Sigmoid colon (tissue), 6 donors: ENCODE measurements at regions not wholly inside any gene's neighbourhood (a gene's known extent, or its start where the extent isn't known, plus 50 kb on each side); places are given as distances from the start of the nearest gene placed in this dataset.
"Not testable (repeated sequence)": the region's sequence is repeated elsewhere in the genome, so short reads cannot be mapped to it uniquely, and the experiment has no call there.

Experiments
- DNase-seq: peaks from one replicate; pipeline ENCODE4 v3.0.0-alpha.2; 2019
- H3K27ac ChIP-seq, 4 donors: fragments of 200-600 bp; sonication (generic); one replicate each; pipeline ENCODE4 v1.5.1; 2016 to 2019; ENCODE audit warnings: mild to moderate bottlenecking in 1 of 4
- H3K27me3 ChIP-seq, 3 donors: fragments of 200-600 bp; sonication (generic); one replicate each; pipeline ENCODE4 v1.5.1; 2019; ENCODE audit warnings: mild to moderate bottlenecking in 1 of 3
- H3K36me3 ChIP-seq, 4 donors: fragments of 200-600 bp; sonication (generic); one replicate each; pipeline ENCODE4 v1.5.1; 2016 to 2019
- H3K4me1 ChIP-seq, 4 donors: fragments of 200-600 bp; sonication (generic); one replicate each; pipeline ENCODE4 v1.5.1; 2017 to 2019
- H3K4me3 ChIP-seq, 4 donors: fragments of 200-600 bp; sonication (generic); one replicate each; pipeline ENCODE4 v1.5.1; 2017 to 2019; ENCODE audit warnings: mild to moderate bottlenecking in 2 of 4, moderate library complexity in 1 of 4
- H3K9me3 ChIP-seq, 4 donors: fragments of 200-600 bp in 3 of 4; sonication (generic) in 3 of 4; one replicate each; pipeline versions ENCODE4 v1.5.1 to v1.6.1; 2013 to 2019
- EP300 ChIP-seq, 4 donors: sonication (generic); formaldehyde crosslinking; IDR thresholded peaks; one replicate each; pipeline ENCODE4 v1.6.1; 2017; ENCODE audit warnings: antibody characterized with exemption in 4 of 4
- POLR2A ChIP-seq, 2 donors: fragments of 450-650 bp; IDR thresholded peaks; one replicate each; pipeline ENCODE4 v1.6.1; 2016; ENCODE audit warnings: antibody characterized with exemption in 2 of 2, mild to moderate bottlenecking in 2 of 2, moderate library complexity in 2 of 2
- POLR2AphosphoS5 ChIP-seq, 4 donors: sonication (generic); formaldehyde crosslinking; IDR thresholded peaks; one replicate each; pipeline ENCODE4 v1.6.1; 2017; ENCODE audit warnings: antibody characterized with exemption in 4 of 4
- WGBS, 2 donors: extraction: QIAGEN DNeasy Blood & Tissue Kit; methylation state at CpG; one replicate each; pipeline ENCODE4 v1.1.7; 2013; 5-methylcytosine and 5-hydroxymethylcytosine counted together
- intact Hi-C: fragments of 100-400 bp; cut with DNase I; formaldehyde crosslinking; loops from one replicate; pipeline ENCODE4 v1.15.1; 2023
- TF ChIP-seq, protein P1 (sequence below), 4 experiments: fragments of 450-650 bp in 3 of 4; fragments of 200-600 bp in 1 of 4; IDR thresholded peaks; one replicate each; pipeline ENCODE4 v1.5.1; 2016 to 2019; ENCODE audit warnings: antibody characterized with exemption in 4 of 4, mild to moderate bottlenecking in 3 of 4, moderate library complexity in 2 of 4
- donor health status: healthy with polysubstance abuse.
- donor health status: healthy.

DNA sequence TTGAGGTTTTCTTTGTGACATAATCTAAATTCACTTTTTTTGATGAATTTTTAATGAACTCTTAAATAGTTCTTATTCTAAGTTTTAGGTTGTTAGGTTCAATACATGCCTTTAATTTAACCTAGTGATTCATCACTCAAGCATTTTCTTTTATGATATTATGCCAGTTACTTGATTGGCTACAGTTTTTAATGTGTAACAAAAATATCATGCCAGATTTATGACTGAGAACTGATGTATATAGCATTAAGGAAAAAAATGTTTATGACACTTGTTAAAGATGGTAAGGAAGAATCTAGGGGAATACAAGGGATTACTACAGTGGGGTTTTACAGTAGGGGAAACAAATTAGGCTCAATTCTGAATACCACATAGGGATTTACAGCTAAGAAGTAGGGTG lies 103.1 kb downstream of the VGLL3 start:
- H3K36me3 ChIP-seq = no peaks in the 10 kb centered on the region
- intact Hi-C loops = no loop called here
- H3K27ac ChIP-seq = no peak overlapping the region
- H3K4me3 ChIP-seq = no peak overlapping the region
- DNase-seq = no peak
- peaks cover 0 to 8% (median 0%) of the 10 kb centered on the region in 4 donors for H3K4me1 ChIP-seq
- H3K9me3 ChIP-seq = no peaks in the 10 kb centered on the region
- H3K27me3 ChIP-seq = no peaks in the 10 kb centered on the region
- TF ChIP-seq POLR2AphosphoS5 (IDR thresholded peaks at IDR 0.05) (no peak), EP300 (IDR thresholded peaks at IDR 0.05) (no peak), POLR2A (IDR thresholded peaks at IDR 0.05) (no peak)
- TF ChIP-seq, protein P1, sequence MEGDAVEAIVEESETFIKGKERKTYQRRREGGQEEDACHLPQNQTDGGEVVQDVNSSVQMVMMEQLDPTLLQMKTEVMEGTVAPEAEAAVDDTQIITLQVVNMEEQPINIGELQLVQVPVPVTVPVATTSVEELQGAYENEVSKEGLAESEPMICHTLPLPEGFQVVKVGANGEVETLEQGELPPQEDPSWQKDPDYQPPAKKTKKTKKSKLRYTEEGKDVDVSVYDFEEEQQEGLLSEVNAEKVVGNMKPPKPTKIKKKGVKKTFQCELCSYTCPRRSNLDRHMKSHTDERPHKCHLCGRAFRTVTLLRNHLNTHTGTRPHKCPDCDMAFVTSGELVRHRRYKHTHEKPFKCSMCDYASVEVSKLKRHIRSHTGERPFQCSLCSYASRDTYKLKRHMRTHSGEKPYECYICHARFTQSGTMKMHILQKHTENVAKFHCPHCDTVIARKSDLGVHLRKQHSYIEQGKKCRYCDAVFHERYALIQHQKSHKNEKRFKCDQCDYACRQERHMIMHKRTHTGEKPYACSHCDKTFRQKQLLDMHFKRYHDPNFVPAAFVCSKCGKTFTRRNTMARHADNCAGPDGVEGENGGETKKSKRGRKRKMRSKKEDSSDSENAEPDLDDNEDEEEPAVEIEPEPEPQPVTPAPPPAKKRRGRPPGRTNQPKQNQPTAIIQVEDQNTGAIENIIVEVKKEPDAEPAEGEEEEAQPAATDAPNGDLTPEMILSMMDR (IDR thresholded peaks at IDR 0.05) = no peak

DNA sequence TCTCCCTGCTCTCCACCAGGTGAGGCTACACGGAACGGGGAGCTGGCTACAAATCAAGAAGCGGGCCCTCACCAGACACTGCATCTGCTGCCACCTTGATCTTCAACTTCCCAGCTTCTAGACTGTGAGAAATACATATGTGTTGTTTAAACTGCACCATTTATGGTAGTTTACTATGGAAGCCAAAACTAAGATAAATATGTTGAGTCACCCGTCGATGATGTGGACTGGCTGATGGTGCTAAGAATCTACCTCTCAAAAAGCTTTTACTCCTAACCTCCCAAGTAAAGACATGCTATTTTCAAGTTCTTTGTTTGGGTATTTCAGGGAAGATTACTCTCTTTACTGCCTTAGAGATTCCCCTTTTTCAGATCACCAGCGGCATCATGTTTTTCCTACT lies 110.9 kb downstream of the VGLL3 start:
- H3K27ac ChIP-seq = no peak overlapping the region
- H3K4me1 ChIP-seq = no peaks in the 10 kb centered on the region
- no peaks in the 10 kb centered on the region for H3K9me3 ChIP-seq
- TF ChIP-seq POLR2AphosphoS5 (IDR thresholded peaks at IDR 0.05) (no peak), POLR2A (IDR thresholded peaks at IDR 0.05) (no peak), EP300 (IDR thresholded peaks at IDR 0.05) (no peak)
- TF ChIP-seq, protein P1 (IDR thresholded peaks at IDR 0.05) = no peak
- intact Hi-C loops = no loop called here
- H3K27me3 ChIP-seq = no peaks in the 10 kb centered on the region
- H3K4me3 ChIP-seq = no peak overlapping the region
- no peaks in the 10 kb centered on the region for H3K36me3 ChIP-seq
- DNase-seq = no peak
- WGBS, 2 donors = 88 to 90% methylated on average over 6 of the region's 6 CpGs

DNA sequence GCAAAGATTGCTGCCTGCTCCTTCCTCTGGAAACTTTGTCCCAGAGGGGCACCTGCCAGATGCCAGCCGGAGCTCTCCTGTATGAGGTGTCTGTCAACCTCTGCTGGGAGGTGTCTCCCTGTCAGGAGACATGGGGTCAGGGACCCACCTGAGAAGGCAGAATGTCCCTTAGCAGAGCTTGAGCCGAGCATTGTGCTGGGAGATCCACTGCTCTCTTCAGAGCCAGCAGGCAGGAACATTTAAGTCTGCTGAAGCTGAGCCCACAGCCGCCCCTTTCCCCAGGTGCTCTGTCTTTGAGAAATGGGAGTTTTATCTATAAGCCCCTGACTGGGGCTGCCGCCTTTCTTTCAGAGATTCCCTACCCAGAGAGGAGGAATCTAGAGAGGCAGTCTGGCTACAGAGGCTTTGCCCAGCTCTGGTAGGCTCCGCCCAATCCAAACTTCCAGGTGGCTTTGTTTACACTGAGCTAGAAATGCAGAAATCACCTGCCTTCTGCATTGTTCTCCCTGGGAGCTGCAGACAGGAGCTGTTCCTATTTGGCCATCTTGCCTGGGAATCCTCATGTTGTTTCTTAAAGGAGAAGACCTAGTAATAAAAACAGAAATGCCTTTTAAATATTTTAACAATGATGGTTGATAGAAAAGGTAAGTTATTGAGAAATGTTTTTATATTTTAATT lies 114.3 kb downstream of the VGLL3 start:
- H3K4me3 ChIP-seq, H3K27ac ChIP-seq, H3K9me3 ChIP-seq, H3K4me1 ChIP-seq, DNase-seq, H3K36me3 ChIP-seq, H3K27me3 ChIP-seq, intact Hi-C loops: not testable (repeated sequence)
- 43 to 61% methylated on average over 5 of the region's 5 CpGs for WGBS, 2 donors

DNA sequence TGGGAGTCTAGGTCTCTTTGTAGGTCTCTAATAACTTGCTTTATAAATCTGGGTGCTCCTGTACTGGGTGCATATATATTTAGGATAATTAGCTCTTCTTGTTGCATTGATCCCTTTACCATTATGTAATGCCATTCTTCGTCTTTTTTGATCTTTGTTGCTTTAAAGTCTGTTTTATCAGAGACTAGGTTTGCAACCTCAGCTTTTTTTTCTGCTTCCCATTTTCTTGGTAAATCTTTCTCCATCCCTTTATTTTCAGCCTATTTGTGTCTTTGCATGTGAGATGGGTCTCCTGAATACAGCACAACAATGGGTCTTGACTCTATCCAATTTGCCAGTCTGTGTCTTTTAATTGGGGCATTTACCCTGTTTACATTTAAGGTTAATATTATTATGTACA lies 116.2 kb downstream of the VGLL3 start:
- DNase-seq, intact Hi-C loops: not testable (repeated sequence)
- 91 to 95% methylated on average over 1 of the region's 1 CpG for WGBS, 2 donors

DNA sequence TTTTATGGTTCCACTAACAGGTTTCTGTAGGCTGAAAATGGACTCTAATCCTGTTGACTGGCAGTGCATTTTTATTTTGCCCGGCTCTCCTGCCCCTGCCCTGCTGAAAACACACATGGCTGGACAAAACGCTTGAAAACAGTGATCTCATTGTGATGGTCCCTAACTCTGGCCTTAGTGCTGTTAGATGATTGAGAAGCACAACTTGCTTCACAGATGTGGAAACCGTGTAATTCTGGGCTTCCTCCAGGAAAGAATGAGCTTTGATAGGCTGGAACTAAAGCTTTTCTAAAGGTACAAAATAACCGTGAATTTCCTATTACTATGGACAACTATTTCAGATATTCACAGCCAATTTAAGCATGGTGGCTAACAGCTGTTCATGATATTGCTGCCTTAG lies 121.4 kb downstream of the VGLL3 start:
- Histone ChIP-seq H3K9me3 (no peaks in the 10 kb centered on the region), H3K27me3 (no peaks in the 10 kb centered on the region), H3K4me1 (no peaks in the 10 kb centered on the region), H3K27ac (no peak overlapping the region), H3K4me3 (no peak overlapping the region), H3K36me3 (no peaks in the 10 kb centered on the region)
- WGBS, 2 donors = 35 to 67% methylated on average over 4 of the region's 4 CpGs
- intact Hi-C loops = no loop called here
- DNase-seq = no peak
- TF ChIP-seq POLR2A (IDR thresholded peaks at IDR 0.05) (no peak), EP300 (IDR thresholded peaks at IDR 0.05) (no peak), POLR2AphosphoS5 (IDR thresholded peaks at IDR 0.05) (no peak)
- TF ChIP-seq, protein P1 (IDR thresholded peaks at IDR 0.05) = no peak

More for the DNA sequence above, 116.2 kb downstream of the VGLL3 start:
- H3K27ac ChIP-seq, H3K27me3 ChIP-seq, H3K4me1 ChIP-seq, H3K4me3 ChIP-seq, H3K9me3 ChIP-seq, H3K36me3 ChIP-seq: not testable (repeated sequence)

DNA sequence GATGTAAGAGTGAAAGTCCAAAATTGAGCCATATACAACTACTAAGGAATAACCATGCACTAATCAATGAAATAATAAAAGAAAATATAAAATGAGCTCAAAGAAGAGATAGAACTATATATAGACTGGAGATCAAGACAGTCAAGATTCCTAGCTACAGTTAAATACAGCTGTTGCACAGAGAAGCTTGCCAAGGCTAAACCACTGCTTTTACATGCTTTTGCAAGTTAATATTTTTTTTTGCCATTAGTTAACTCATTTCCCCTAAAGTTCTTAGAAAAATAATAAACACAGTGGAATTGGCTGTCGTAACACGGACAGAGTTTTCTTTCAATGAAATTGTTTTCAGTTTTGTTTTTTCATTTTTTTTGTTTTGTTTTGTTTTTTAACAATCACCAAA lies 123.0 kb downstream of the VGLL3 start:
- H3K9me3 ChIP-seq = no peaks in the 10 kb centered on the region
- 58 to 73% methylated on average over 2 of the region's 2 CpGs for WGBS, 2 donors
- no peak overlapping the region for H3K27ac ChIP-seq

More for the DNA sequence above, 123.0 kb downstream of the VGLL3 start:
- intact Hi-C loops = no loop called here
- no peaks in the 10 kb centered on the region for H3K4me1 ChIP-seq
- H3K27me3 ChIP-seq = no peaks in the 10 kb centered on the region
- no peak overlapping the region for H3K4me3 ChIP-seq
- no peaks in the 10 kb centered on the region for H3K36me3 ChIP-seq
- no peak for DNase-seq
- TF ChIP-seq POLR2A (IDR thresholded peaks at IDR 0.05) = no peak
- no peak for TF ChIP-seq POLR2AphosphoS5 (IDR thresholded peaks at IDR 0.05)
- TF ChIP-seq EP300 (IDR thresholded peaks at IDR 0.05) = no peak
- TF ChIP-seq, protein P1 (IDR thresholded peaks at IDR 0.05) = no peak
